Uterus (tissue), 3 donors: ENCODE measurements at regions not wholly inside any gene's neighbourhood (a gene's known extent, or its start where the extent isn't known, plus 50 kb on each side); places are given as distances from the start of the nearest gene placed in this dataset.
"Not testable (repeated sequence)": the region's sequence is repeated elsewhere in the genome, so short reads cannot be mapped to it uniquely, and the experiment has no call there.

Experiments
- DNase-seq, 2 donors: peaks; one replicate each; pipeline ENCODE4 v3.0.0-alpha.2; 2019 to 2020
- H3K27ac ChIP-seq, 2 donors: fragments of 200-600 bp; sonication (generic); 1 replicate in 1 of 2; 2 replicates in 1 of 2; pipeline ENCODE4 v1.5.1; 2016 to 2018
- H3K27me3 ChIP-seq, 2 donors: fragments of 200-600 bp; sonication (generic); one replicate each; pipeline ENCODE4 v1.5.1; 2018 to 2019; ENCODE audit warnings: control low read depth in 1 of 2
- H3K36me3 ChIP-seq, 2 donors: fragments of 200-600 bp; sonication (generic); one replicate each; pipeline ENCODE4 v1.5.1; 2019; ENCODE audit warnings: control low read depth in 1 of 2
- H3K4me1 ChIP-seq, 2 donors: fragments of 200-600 bp; sonication (generic); one replicate each; pipeline ENCODE4 v1.5.1; 2018 to 2019; ENCODE audit warnings: control low read depth in 1 of 2
- H3K4me3 ChIP-seq, 2 donors: fragments of 200-600 bp; sonication (generic); 1 replicate in 1 of 2; 2 replicates in 1 of 2; pipeline ENCODE4 v1.5.1; 2018 to 2019; ENCODE audit warnings: mild to moderate bottlenecking in 1 of 2
- H3K9me3 ChIP-seq, 2 donors: fragments of 200-600 bp; sonication (generic); one replicate each; pipeline ENCODE4 v1.5.1; 2019; ENCODE audit warnings: control low read depth in 1 of 2
- POLR2A ChIP-seq, 2 donors: fragments of 450-650 bp; IDR thresholded peaks; one replicate each; pipeline ENCODE4 v1.6.1; 2016; ENCODE audit warnings: antibody characterized with exemption in 2 of 2, mild to moderate bottlenecking in 1 of 2, moderate library complexity in 1 of 2
- intact Hi-C: fragments of 100-400 bp; cut with DNase I; formaldehyde crosslinking; loops from one replicate; pipeline ENCODE4 v1.15.1; 2023; ENCODE audit warnings: low total_unique reads
- TF ChIP-seq, protein P1 (sequence below), 4 experiments: fragments of 200-600 bp in 2 of 4; fragments of 450-650 bp in 2 of 4; sonication (generic) in 2 of 4; IDR thresholded peaks; one replicate each; pipeline ENCODE4 v1.5.1; 2016 to 2019; ENCODE audit warnings: antibody characterized with exemption in 4 of 4, mild to moderate bottlenecking in 2 of 4, moderate library complexity in 1 of 4
- donor health status: DM: yes; HTN: yes; CAD: no.

DNA sequence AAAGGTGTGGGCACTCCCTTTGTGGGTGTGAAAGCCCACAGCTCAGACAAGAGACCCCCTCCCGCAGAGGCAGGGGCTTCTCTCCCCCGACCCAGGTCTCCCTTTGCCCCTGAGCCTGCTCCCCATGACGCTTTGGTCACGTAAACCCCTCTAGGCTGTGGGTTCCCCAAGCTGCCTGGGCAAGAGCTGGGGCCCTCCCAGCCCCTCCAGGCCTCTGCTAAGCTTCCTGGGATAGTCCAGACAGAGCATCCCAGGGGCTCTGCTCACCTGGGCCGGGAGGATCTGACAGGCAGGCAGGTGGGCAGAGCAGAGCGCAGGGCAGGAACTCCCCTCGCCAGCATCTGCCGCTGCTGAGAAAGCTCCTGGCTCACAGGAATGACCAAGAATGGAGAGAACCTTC lies 177.3 kb downstream of the BANP start:
- Histone ChIP-seq H3K4me3 (no peak overlapping the region), H3K9me3 (no peaks in the 10 kb centered on the region), H3K27me3 (no peaks in the 10 kb centered on the region), H3K27ac (no peak overlapping the region), H3K36me3 (no peaks in the 10 kb centered on the region), H3K4me1 (no peaks in the 10 kb centered on the region)
- no peak for DNase-seq
- intact Hi-C loops, result no loop called here
- TF ChIP-seq, protein P1, sequence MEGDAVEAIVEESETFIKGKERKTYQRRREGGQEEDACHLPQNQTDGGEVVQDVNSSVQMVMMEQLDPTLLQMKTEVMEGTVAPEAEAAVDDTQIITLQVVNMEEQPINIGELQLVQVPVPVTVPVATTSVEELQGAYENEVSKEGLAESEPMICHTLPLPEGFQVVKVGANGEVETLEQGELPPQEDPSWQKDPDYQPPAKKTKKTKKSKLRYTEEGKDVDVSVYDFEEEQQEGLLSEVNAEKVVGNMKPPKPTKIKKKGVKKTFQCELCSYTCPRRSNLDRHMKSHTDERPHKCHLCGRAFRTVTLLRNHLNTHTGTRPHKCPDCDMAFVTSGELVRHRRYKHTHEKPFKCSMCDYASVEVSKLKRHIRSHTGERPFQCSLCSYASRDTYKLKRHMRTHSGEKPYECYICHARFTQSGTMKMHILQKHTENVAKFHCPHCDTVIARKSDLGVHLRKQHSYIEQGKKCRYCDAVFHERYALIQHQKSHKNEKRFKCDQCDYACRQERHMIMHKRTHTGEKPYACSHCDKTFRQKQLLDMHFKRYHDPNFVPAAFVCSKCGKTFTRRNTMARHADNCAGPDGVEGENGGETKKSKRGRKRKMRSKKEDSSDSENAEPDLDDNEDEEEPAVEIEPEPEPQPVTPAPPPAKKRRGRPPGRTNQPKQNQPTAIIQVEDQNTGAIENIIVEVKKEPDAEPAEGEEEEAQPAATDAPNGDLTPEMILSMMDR (IDR thresholded peaks at IDR 0.05), result no peak
- TF ChIP-seq POLR2A (IDR thresholded peaks at IDR 0.05), result no peak

DNA sequence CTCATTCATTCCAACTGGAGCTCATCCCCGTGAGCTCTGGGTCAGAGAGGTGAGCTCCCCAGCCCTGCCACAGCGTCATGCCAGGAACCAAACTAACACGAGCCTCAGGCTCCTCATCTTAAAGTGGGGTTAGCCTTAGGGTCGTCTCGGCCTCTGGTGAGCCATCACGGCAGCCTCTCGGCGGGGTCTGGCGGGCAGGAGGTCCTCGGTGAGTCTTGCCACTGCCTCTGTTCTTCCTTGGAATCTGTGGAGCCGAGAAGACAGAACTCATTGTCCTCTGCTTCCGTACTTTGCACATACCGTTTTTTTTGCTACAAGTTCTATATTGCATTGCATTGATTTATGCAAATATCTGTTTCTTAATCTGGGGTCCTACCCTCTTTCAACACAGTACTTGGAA lies 177.9 kb downstream of the BANP start:
- H3K27me3 ChIP-seq, H3K4me3 ChIP-seq, DNase-seq, H3K27ac ChIP-seq, H3K4me1 ChIP-seq, intact Hi-C loops, H3K36me3 ChIP-seq, H3K9me3 ChIP-seq: not testable (repeated sequence)

GRCh38 chr16:88130016-88130415 lies 178.8 kb downstream of the BANP start:
- Histone ChIP-seq H3K9me3 (no peaks in the 10 kb centered on the region), H3K4me1 (no peaks in the 10 kb centered on the region), H3K27ac (no peak overlapping the region), H3K27me3 (no peaks in the 10 kb centered on the region), H3K4me3 (no peak overlapping the region), H3K36me3 (no peaks in the 10 kb centered on the region)
- TF ChIP-seq POLR2A (IDR thresholded peaks at IDR 0.05), result no peak
- TF ChIP-seq, protein P1 (IDR thresholded peaks at IDR 0.05), result no peak
- intact Hi-C loops, result no loop called here
- DNase-seq, result no peak

DNA sequence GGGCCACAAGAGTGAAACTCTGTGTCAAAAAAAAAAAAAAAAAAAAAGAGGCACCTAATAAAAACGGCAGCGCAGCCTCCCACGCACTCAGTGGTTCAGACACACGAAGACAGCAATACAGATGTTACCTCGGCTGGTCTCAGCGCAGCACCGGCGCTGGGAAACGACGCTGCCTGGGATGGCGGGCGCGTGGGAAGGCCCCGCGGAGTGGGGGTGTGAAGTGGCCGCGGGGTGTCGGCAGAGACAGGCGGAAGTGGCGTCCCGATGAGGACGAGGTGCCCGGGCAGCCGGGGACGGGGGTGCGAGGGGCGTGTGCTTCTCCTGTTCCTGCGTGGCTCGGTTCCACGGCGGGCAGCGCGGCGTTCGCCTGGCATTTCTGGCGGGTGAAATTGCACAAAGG lies 179.4 kb downstream of the BANP start:
- no peak for DNase-seq
- Histone ChIP-seq H3K27ac (no peak overlapping the region), H3K9me3 (no peaks in the 10 kb centered on the region), H3K4me3 (no peak overlapping the region), H3K4me1 (no peaks in the 10 kb centered on the region), H3K27me3 (no peaks in the 10 kb centered on the region), H3K36me3 (no peaks in the 10 kb centered on the region)
- no peak for TF ChIP-seq POLR2A (IDR thresholded peaks at IDR 0.05)
- TF ChIP-seq, protein P1 (IDR thresholded peaks at IDR 0.05), result no peak
- intact Hi-C loops, result no loop called here

GRCh38 chr16:88131256-88131655 lies 180.0 kb downstream of the BANP start:
- no peak for DNase-seq
- H3K9me3 ChIP-seq, result no peaks in the 10 kb centered on the region
- intact Hi-C loops, result no loop called here
- H3K27me3 ChIP-seq, result no peaks in the 10 kb centered on the region
- no peaks in the 10 kb centered on the region for H3K36me3 ChIP-seq
- H3K27ac ChIP-seq, result no peak overlapping the region
- no peak for TF ChIP-seq POLR2A (IDR thresholded peaks at IDR 0.05)
- TF ChIP-seq, protein P1 (IDR thresholded peaks at IDR 0.05), result no peak
- no peaks in the 10 kb centered on the region for H3K4me1 ChIP-seq
- no peak overlapping the region for H3K4me3 ChIP-seq

- intact Hi-C loops, result no loop called here
- H3K27me3 ChIP-seq, result no peaks in the 10 kb centered on the region
- no peaks in the 10 kb centered on the region for H3K9me3 ChIP-seq
- H3K4me1 ChIP-seq, result no peaks in the 10 kb centered on the region
- DNase-seq, result no peak
- no peaks in the 10 kb centered on the region for H3K36me3 ChIP-seq
- no peak for TF ChIP-seq POLR2A (IDR thresholded peaks at IDR 0.05)
- TF ChIP-seq, protein P1 (IDR thresholded peaks at IDR 0.05), result no peak
- H3K27ac ChIP-seq, result no peak overlapping the region
- no peak overlapping the region for H3K4me3 ChIP-seq
Observed at GRCh38 chr16:88131966-88132365, 180.7 kb downstream of the BANP start.
